Cardiac fibroblast (primary cell): ENCODE measurements at regions not wholly inside any gene's neighbourhood (a gene's known extent, or its start where the extent isn't known, plus 50 kb on each side); places are given as distances from the start of the nearest gene placed in this dataset.

ENCODE experiments used
- DNase-seq, 2 donors: peaks; one replicate each; pipeline versions ENCODE4 v3.0.0 to v3.0.0-alpha.2; 2010; ENCODE audit warnings: low read depth in 2 of 2
- H3K4me3 ChIP-seq, 2 donors: replicated peaks in 1 of 2; 1 replicate in 1 of 2; 2 replicates in 1 of 2; pipeline ENCODE4 v1.5.1; 2011; ENCODE audit warnings: low read depth in 2 of 2, low read length in 2 of 2, mild to moderate bottlenecking in 2 of 2, moderate library complexity in 1 of 2
- TF ChIP-seq, protein P1 (sequence below): IDR thresholded peaks from one replicate; pipeline ENCODE4 v1.5.1; 2011; ENCODE audit warnings: low read depth, mild to moderate bottlenecking, low read length, inconsistent platforms

DNA sequence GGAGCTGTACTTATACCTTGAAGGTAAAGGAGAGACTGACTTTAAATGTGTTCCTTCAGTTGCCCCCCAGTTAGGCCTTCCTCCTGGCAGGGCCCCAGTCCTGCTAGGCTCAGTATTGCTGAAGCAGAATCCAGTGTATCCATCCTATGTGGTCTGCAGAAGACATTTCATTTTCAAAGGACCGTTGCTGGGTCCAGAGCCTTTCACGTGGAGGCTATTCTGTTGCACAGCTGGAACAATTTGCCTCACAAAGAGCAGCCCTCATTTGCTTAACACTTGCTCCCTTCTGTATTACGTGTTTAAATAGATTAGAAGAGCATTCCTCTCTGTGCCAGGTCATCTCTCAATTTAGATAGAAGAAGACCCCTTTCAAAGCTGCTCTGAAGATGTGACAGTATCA, 78.9 kb upstream of the CFAP20DC start:
- TF ChIP-seq, protein P1, sequence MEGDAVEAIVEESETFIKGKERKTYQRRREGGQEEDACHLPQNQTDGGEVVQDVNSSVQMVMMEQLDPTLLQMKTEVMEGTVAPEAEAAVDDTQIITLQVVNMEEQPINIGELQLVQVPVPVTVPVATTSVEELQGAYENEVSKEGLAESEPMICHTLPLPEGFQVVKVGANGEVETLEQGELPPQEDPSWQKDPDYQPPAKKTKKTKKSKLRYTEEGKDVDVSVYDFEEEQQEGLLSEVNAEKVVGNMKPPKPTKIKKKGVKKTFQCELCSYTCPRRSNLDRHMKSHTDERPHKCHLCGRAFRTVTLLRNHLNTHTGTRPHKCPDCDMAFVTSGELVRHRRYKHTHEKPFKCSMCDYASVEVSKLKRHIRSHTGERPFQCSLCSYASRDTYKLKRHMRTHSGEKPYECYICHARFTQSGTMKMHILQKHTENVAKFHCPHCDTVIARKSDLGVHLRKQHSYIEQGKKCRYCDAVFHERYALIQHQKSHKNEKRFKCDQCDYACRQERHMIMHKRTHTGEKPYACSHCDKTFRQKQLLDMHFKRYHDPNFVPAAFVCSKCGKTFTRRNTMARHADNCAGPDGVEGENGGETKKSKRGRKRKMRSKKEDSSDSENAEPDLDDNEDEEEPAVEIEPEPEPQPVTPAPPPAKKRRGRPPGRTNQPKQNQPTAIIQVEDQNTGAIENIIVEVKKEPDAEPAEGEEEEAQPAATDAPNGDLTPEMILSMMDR, result no peak
- no peak overlapping the region for H3K4me3 ChIP-seq
- DNase-seq, result no peak

DNA sequence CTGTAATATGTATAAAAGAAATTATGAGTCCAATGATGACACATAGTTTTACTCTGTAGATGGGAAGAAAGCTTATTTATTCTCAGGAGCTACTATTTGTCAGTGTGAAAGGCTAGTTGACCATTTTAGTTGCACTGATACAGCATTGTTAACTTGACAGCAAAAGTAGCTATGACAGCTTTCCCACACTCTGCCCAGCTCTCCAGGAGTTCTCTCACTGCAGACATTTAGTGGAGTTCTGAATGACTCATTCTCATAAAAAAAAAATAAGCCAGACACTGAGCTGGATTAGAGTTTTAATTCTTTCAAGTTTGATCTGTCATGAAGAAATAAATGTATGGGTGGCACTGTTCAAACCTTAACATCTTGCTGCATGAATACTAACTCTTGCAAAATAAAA, 77.2 kb upstream of the CFAP20DC start:
- peak; percentile 28 to 60 for DNase-seq
- TF ChIP-seq, protein P1, result no peak
- no peak overlapping the region for H3K4me3 ChIP-seq

DNA sequence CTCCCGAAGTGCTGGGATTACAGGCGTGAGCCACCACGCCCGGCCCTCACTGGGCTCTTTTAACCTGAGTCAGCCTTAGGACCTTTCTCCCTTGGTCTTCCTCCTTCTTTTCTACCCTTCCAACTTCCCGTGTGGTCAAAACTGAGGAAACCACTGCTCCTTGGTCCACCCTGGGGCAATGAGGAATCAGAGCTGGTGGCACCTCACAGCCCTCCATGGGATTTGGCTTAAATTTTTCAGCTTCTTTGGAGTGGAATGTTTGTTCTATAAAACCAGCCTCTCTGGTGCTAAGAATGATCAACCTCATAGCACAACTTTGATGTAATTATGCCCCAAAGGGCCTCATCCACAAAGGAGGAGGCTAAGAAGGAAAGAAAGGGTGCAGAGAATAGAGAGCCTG, 76.6 kb upstream of the CFAP20DC start:
- TF ChIP-seq, protein P1, result no peak
- H3K4me3 ChIP-seq, result no peak overlapping the region
- DNase-seq, result no peak

DNA sequence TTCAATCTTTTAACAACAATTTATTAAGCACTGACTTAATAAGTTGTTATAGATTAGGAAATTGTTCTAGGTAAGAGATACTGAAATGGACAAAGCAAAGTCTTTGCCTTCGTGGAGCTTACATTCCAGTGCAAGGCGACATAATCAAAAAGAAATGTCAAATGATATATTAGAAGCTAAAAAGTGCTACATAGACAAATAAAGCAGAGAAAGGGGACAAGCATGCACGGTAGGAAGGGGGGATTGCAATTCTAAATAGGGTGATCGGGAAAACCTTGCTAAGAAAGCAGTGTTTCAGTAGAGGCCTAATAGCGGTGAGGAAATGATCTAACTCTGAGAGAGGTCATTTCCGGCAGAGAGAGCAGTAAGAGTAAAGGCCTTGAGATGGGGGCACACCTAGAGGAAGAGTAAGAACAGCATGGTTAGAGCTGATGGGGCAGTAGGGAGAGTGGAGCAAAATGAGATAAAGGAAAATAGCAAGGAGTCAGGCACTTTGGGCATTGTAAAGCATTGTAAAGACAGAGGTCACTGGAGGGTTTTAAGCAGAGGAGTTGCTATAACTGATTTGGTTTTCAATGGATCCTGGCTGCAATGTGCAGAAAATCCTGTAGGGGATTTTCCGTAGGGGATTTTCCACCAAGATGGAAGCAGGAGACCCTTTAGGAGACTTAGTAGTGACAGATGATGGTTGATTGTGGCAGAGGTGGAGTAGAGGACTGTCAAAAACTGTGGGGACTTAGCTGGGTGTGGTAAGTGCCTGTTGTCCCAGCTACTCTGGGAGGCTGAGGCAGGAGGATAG, 71.7 kb upstream of the CFAP20DC start:
- TF ChIP-seq, protein P1, result no peak
- H3K4me3 ChIP-seq, result no peak overlapping the region
- DNase-seq, result no peak

DNA sequence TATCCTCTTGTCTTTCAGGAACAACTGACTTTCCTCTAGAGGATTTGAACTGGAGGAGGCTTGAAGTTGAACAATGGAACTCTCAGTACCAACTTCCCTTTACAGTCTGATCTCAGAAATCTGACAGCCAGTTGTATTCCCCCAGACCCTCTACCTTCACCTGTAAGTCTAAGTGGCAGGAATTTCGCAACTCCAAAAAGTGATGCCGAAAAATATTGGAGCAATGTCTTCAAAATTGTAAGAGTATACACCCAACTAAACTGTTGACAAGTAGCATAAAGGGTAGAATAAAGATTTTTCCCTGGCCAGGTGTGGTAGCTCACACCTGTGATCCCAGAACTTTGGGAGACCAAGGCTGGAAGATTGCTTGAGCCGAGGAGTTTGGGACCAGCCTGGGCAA, 69.1 kb upstream of the CFAP20DC start:
- no peak for DNase-seq
- TF ChIP-seq, protein P1, result no peak
- H3K4me3 ChIP-seq, result no peak overlapping the region

DNA sequence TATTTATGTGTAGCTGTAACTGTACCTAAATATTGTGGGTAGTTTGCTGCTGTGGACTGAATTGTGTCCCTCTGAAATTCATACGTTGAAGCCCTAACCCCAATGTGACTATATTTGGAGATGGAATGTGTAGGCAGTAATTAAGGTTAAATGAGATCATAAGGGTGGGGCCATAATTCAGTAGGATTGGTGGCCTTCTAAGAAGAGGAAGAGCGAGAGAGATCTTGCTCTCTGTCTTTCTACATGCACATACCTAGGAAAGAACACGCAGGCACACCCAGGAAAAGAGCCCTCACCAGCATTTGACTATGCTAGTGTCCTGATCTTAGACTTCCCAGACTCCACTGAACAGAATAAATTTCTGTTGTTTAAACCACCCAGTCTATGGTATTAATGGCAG, 67.6 kb upstream of the CFAP20DC start:
- no peak for DNase-seq
- no peak overlapping the region for H3K4me3 ChIP-seq
- TF ChIP-seq, protein P1, result no peak

DNA sequence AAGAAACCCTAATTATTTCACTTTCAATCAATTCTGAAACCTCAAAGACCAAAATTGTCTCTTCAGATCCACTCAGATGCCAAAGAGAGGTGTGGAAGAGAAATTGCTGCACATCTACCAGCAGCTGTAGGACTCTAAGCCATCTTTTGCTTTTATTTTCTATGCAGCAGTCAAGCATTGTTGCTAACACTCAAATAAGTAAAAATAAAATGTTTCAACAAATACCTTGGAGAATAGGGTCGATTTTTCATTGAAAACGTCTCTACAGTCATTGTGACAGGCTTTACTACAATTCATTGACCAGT, 66.4 kb upstream of the CFAP20DC start:
- no peak overlapping the region for H3K4me3 ChIP-seq
- TF ChIP-seq, protein P1, result no peak

More for the DNA sequence above, 66.4 kb upstream of the CFAP20DC start:
- DNase-seq, result no peak
